ENCODE measurements at regions not wholly inside any gene's neighbourhood (a gene's known extent, or its start where the extent isn't known, plus 50 kb on each side); places are given as distances from the start of the nearest gene placed in this dataset.

DNA sequence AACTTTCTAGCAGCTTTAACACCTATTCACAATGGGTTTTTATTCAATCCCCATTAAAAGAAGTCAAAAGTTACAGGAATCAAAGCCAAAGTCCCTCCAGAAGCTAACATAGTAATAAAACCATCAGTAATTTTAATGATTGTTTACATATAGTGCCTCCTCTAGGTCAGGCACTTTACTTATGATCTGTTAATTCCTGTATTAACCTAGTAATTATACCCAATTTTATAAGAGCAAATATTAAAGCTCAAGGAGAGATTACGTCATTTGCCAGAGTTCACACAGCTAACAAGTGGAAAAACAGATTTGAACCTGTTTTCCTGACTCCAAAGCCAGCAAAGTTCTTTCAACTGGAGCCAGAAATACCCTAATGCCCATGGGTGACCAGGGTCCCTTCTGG is 112.9 kb upstream of the F3 start:
- no peak for DNase-seq
- Histone ChIP-seq H3K27ac (peak overlapping the region in 1 of 2 donors; percentile 32), H3K27me3 (no peaks in the 10 kb centered on the region), H3K9me3 (no peaks in the 10 kb centered on the region), H3K36me3 (no peaks in the 10 kb centered on the region), H3K4me1 (no peaks in the 10 kb centered on the region), H3K4me3 (no peak overlapping the region)
- intact Hi-C loops (cut with DNase I; ENCODE audit: low total_unique reads): no loop called here
- TF ChIP-seq, protein P1, sequence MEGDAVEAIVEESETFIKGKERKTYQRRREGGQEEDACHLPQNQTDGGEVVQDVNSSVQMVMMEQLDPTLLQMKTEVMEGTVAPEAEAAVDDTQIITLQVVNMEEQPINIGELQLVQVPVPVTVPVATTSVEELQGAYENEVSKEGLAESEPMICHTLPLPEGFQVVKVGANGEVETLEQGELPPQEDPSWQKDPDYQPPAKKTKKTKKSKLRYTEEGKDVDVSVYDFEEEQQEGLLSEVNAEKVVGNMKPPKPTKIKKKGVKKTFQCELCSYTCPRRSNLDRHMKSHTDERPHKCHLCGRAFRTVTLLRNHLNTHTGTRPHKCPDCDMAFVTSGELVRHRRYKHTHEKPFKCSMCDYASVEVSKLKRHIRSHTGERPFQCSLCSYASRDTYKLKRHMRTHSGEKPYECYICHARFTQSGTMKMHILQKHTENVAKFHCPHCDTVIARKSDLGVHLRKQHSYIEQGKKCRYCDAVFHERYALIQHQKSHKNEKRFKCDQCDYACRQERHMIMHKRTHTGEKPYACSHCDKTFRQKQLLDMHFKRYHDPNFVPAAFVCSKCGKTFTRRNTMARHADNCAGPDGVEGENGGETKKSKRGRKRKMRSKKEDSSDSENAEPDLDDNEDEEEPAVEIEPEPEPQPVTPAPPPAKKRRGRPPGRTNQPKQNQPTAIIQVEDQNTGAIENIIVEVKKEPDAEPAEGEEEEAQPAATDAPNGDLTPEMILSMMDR (IDR thresholded peaks at IDR 0.05): no peak
- no peak for TF ChIP-seq POLR2A (IDR thresholded peaks at IDR 0.05)

DNA sequence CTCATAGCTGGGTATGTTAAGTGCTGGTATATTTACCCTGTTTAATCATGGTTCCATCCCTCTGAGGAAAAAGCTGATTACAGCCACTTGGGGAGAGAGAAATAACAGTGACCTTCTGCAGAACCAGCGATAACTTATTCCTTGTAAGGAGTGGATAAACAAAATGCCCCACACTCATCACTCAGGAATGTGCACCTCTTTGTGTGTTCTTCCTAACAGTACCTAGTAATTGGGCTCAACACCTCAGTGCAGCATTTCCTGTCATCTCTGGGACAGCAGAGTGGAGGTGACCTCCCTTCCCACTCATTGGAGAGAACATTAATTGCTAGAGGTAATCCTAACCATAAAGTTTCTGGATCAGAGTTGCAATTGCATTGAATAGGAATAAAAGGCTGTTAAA is 112.5 kb upstream of the F3 start:
- Histone ChIP-seq H3K27ac (peak overlapping the region; percentile 22 to 32), H3K27me3 (no peaks in the 10 kb centered on the region), H3K36me3 (no peaks in the 10 kb centered on the region), H3K9me3 (no peaks in the 10 kb centered on the region), H3K4me1 (no peaks in the 10 kb centered on the region), H3K4me3 (no peak overlapping the region)
- intact Hi-C loops (cut with DNase I; ENCODE audit: low total_unique reads): no loop called here
- TF ChIP-seq, protein P1 (IDR thresholded peaks at IDR 0.05): no peak
- no peak for TF ChIP-seq POLR2A (IDR thresholded peaks at IDR 0.05)
- DNase-seq: no peak

DNA sequence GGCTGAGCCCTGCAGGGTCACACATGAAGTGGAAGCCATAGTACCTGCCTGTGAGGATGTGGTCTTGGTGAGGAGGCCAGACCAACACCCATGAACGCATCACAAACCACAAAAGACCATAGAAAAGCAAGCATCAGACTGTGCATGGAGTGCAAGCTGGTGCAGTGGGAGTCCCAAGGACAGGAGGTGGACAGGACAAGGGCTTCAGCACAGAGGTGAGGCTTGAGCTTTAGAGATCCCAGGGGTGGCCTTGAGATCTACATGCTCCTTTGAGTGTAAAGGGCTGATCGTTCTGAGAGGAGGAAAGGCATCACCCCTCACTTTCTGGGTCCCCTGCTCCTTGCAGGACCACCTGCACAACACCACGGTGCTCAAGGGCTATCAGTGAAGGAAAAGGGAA is 111.9 kb upstream of the F3 start:
- intact Hi-C loops (cut with DNase I; ENCODE audit: low total_unique reads): no loop called here
- DNase-seq: no peak
- Histone ChIP-seq H3K4me3 (no peak overlapping the region), H3K27ac (peak overlapping the region; percentile 22 to 32), H3K27me3 (no peaks in the 10 kb centered on the region), H3K36me3 (no peaks in the 10 kb centered on the region), H3K9me3 (no peaks in the 10 kb centered on the region), H3K4me1 (no peaks in the 10 kb centered on the region)
- TF ChIP-seq, protein P1 (IDR thresholded peaks at IDR 0.05): no peak
- TF ChIP-seq POLR2A (IDR thresholded peaks at IDR 0.05): no peak

DNA sequence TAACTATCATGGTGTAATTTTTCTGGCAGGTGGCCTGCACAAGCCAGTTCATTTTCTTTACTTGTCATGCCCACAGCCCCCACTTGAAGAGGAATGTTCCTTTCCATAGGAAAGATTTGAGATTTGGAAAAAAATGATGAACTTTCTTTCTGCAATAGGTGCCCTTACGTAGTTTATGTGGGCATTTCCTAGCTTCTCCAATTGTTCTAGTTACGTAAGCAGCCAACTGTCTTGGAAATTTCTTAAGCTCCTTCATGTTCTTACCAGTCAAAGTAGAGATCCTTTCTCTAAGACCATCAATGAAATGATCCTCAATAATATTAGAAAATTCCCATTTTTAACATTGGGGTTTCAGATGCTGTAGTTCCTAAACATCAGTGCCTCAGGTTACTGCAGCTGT is 109.5 kb upstream of the F3 start:
- no peaks in the 10 kb centered on the region for H3K9me3 ChIP-seq
- H3K36me3 ChIP-seq: no peaks in the 10 kb centered on the region

DNA sequence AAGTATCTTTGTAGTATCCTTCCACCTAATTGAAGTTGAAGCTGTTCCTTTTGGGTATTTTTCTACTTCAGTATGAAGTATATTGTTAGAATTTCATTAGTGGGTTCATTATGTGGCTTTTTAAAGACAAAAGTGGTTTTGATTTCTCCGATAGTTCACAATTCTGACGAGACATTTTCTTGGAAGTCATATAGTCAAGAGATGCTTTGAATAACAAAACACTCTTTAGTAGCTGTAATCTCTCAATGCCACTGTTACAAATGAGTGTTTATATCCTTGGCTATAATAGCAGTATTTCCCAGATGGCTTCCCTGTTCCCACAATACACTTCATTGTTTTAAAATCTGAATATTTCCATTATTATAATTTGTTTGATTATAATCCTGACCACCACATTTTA is 108.7 kb upstream of the F3 start:
- TF ChIP-seq, protein P1 (IDR thresholded peaks at IDR 0.05): no peak
- TF ChIP-seq POLR2A (IDR thresholded peaks at IDR 0.05): no peak
- Histone ChIP-seq H3K27ac (no peak overlapping the region), H3K9me3 (no peaks in the 10 kb centered on the region), H3K36me3 (no peaks in the 10 kb centered on the region), H3K4me3 (no peak overlapping the region), H3K4me1 (no peaks in the 10 kb centered on the region), H3K27me3 (no peaks in the 10 kb centered on the region)
- intact Hi-C loops (cut with DNase I; ENCODE audit: low total_unique reads): no loop called here
- no peak for DNase-seq

More for the DNA sequence above, 109.5 kb upstream of the F3 start:
- no peak for DNase-seq
- intact Hi-C loops (cut with DNase I; ENCODE audit: low total_unique reads): no loop called here
- no peaks in the 10 kb centered on the region for H3K27me3 ChIP-seq
- TF ChIP-seq POLR2A (IDR thresholded peaks at IDR 0.05): no peak
- TF ChIP-seq, protein P1 (IDR thresholded peaks at IDR 0.05): no peak
- no peak overlapping the region for H3K27ac ChIP-seq
- no peak overlapping the region for H3K4me3 ChIP-seq
- H3K4me1 ChIP-seq: no peaks in the 10 kb centered on the region
